Hepatocyte (in vitro differentiated cells): ENCODE measurements at regions not wholly inside any gene's neighbourhood (a gene's known extent, or its start where the extent isn't known, plus 50 kb on each side); places are given as distances from the start of the nearest gene placed in this dataset.
"Not testable (repeated sequence)": the region's sequence is repeated elsewhere in the genome, so short reads cannot be mapped to it uniquely, and the experiment has no call there.

Experiments used
- DNase-seq: peaks from one replicate; pipeline ENCODE4 v3.0.0-alpha.2; 2016; ENCODE audit warnings: low spot score
- H2AFZ ChIP-seq: fragments of 200-600 bp; sonication (generic); 2 replicates; pipeline ENCODE4 v1.6.0; 2016; ENCODE audit warnings: antibody characterized with exemption, mild to moderate bottlenecking
- H3K27ac ChIP-seq: fragments of 200-600 bp; sonication (generic); 2 replicates; pipeline ENCODE4 v1.5.1; 2016; ENCODE audit warnings: mild to moderate bottlenecking
- H3K27me3 ChIP-seq: fragments of 200-600 bp; sonication (generic); 2 replicates; pipeline ENCODE4 v1.6.1; 2016
- H3K36me3 ChIP-seq: fragments of 200-600 bp; sonication (generic); replicated peaks from 2 replicates; pipeline ENCODE4 v1.5.1; 2016; ENCODE audit warnings: low read depth; ENCODE audit not compliant: insufficient read depth
- H3K4me1 ChIP-seq: fragments of 200-600 bp; sonication (generic); 2 replicates; pipeline ENCODE4 v1.5.1; 2016; ENCODE audit warnings: mild to moderate bottlenecking, moderate library complexity; ENCODE audit not compliant: insufficient read depth
- H3K4me2 ChIP-seq: fragments of 200-600 bp; sonication (generic); 2 replicates; pipeline ENCODE4 v1.6.0; 2016
- H3K4me3 ChIP-seq: fragments of 200-600 bp; sonication (generic); 2 replicates; pipeline ENCODE4 v1.5.1; 2016; ENCODE audit warnings: mild to moderate bottlenecking
- H3K79me2 ChIP-seq: fragments of 200-600 bp; sonication (generic); 2 replicates; pipeline ENCODE4 v1.6.0; 2017; ENCODE audit warnings: mild to moderate bottlenecking
- H3K9me2 ChIP-seq: fragments of 200-600 bp; sonication (generic); replicated peaks from 2 replicates; pipeline ENCODE4 v1.6.0; 2017; ENCODE audit warnings: mild to moderate bottlenecking; ENCODE audit not compliant: insufficient read depth
- H3K9me3 ChIP-seq: fragments of 200-600 bp; sonication (generic); 2 replicates; pipeline ENCODE4 v1.5.1; 2016; ENCODE audit warnings: low read depth, mild to moderate bottlenecking
- H4K20me1 ChIP-seq: fragments of 200-600 bp; sonication (generic); 2 replicates; pipeline ENCODE4 v1.6.0; 2016; ENCODE audit warnings: mild to moderate bottlenecking; ENCODE audit not compliant: insufficient read depth, poor library complexity, severe bottlenecking
- EZH2 ChIP-seq: fragments of 200-600 bp; sonication (generic); IDR thresholded peaks from 2 replicates; pipeline ENCODE4 v1.6.1; 2016; ENCODE audit warnings: antibody characterized with exemption, mild to moderate bottlenecking, borderline replicate concordance
- EZH2phosphoT487 ChIP-seq: fragments of 200-600 bp; sonication (generic); IDR thresholded peaks from one replicate; pipeline ENCODE4 v1.6.1; 2018; ENCODE audit warnings: antibody characterized with exemption, mild to moderate bottlenecking, low read depth, moderate library complexity; ENCODE audit not compliant: unreplicated experiment, severe bottlenecking
- WGBS: methylation state at CpG from one replicate; pipeline ENCODE4 v1.1.6; 2016; ENCODE audit warnings: low lambda C conversion rate; ENCODE audit errors: missing lambda C conversion rate; 5-methylcytosine and 5-hydroxymethylcytosine counted together
- TF ChIP-seq, protein P1 (sequence below): fragments of 200-600 bp; sonication (generic); IDR thresholded peaks from 2 replicates; pipeline ENCODE4 v1.5.1; 2016; ENCODE audit warnings: antibody characterized with exemption, mild to moderate bottlenecking; ENCODE audit not compliant: poor library complexity

DNA sequence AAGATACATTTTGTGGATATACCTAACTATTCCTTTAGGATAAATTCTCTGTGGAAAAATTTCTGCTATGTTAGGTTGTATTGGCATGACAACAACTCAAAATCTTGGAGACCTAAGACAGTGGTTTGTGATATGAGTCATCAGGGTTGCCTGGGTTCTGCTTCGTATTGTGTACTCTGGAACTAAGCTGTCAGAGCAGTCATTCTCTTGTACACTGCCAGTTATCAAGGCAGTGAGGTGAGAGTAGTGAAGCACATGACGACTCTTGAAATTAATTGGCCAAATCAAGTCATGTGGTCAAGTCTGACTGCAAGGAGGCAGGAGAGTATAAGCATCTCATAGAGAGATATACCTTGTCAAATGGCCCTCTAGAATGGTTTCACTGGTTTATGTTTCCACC is 104.4 kb downstream of the FANCF start:
- H2AFZ ChIP-seq = no peak overlapping the region
- H3K27ac ChIP-seq = no peak overlapping the region
- no peaks in the 10 kb centered on the region for H3K4me1 ChIP-seq
- TF ChIP-seq EZH2 (no peak), EZH2phosphoT487 (no peak)
- TF ChIP-seq, protein P1, sequence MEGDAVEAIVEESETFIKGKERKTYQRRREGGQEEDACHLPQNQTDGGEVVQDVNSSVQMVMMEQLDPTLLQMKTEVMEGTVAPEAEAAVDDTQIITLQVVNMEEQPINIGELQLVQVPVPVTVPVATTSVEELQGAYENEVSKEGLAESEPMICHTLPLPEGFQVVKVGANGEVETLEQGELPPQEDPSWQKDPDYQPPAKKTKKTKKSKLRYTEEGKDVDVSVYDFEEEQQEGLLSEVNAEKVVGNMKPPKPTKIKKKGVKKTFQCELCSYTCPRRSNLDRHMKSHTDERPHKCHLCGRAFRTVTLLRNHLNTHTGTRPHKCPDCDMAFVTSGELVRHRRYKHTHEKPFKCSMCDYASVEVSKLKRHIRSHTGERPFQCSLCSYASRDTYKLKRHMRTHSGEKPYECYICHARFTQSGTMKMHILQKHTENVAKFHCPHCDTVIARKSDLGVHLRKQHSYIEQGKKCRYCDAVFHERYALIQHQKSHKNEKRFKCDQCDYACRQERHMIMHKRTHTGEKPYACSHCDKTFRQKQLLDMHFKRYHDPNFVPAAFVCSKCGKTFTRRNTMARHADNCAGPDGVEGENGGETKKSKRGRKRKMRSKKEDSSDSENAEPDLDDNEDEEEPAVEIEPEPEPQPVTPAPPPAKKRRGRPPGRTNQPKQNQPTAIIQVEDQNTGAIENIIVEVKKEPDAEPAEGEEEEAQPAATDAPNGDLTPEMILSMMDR = no peak
- H3K4me3 ChIP-seq = no peak overlapping the region
- H3K79me2 ChIP-seq = no peaks in the 10 kb centered on the region
- H4K20me1 ChIP-seq = no peaks in the 10 kb centered on the region
- H3K36me3 ChIP-seq = no peaks in the 10 kb centered on the region
- H3K4me2 ChIP-seq = no peak overlapping the region
- no peaks in the 10 kb centered on the region for H3K9me2 ChIP-seq
- DNase-seq = peak; percentile 69
- no peaks in the 10 kb centered on the region for H3K9me3 ChIP-seq
- 44% methylated on average over 2 of the region's 2 CpGs for WGBS
- no peaks in the 10 kb centered on the region for H3K27me3 ChIP-seq

DNA sequence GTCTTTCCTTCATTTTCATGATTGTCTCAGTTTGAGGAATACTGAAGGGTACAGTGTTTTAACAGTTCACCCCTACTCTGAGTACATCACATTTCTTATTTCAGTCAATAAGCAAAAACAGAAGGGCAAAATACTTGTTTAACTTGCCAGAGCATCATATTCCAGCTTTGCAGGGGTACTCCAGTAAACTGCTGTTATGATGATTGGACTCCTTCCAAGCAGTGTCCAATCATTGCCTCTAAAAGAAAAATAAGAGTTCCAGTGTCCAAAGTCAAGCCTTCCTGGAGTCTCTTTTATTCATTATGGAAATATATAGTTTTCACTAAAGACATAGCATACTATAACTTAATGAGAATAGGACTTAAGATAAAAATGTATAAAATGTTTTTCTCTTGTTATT is 105.1 kb downstream of the FANCF start:
- no peak overlapping the region for H3K4me2 ChIP-seq
- H4K20me1 ChIP-seq = no peaks in the 10 kb centered on the region
- H3K27me3 ChIP-seq = no peaks in the 10 kb centered on the region
- no peak overlapping the region for H2AFZ ChIP-seq
- H3K4me3 ChIP-seq = no peak overlapping the region
- H3K79me2 ChIP-seq = no peaks in the 10 kb centered on the region
- H3K9me3 ChIP-seq = no peaks in the 10 kb centered on the region
- no peak overlapping the region for H3K27ac ChIP-seq
- DNase-seq = no peak
- TF ChIP-seq EZH2phosphoT487 (no peak), EZH2 (no peak)
- TF ChIP-seq, protein P1 = no peak
- H3K4me1 ChIP-seq = no peaks in the 10 kb centered on the region
- no peaks in the 10 kb centered on the region for H3K36me3 ChIP-seq
- H3K9me2 ChIP-seq = no peaks in the 10 kb centered on the region

- not testable (repeated sequence) for H3K4me3 ChIP-seq, H3K27ac ChIP-seq, H3K9me3 ChIP-seq, H3K79me2 ChIP-seq, DNase-seq, H4K20me1 ChIP-seq, H3K27me3 ChIP-seq, H3K4me1 ChIP-seq, H2AFZ ChIP-seq, H3K36me3 ChIP-seq, H3K9me2 ChIP-seq, H3K4me2 ChIP-seq
- WGBS = 98% methylated on average over 2 of the region's 2 CpGs
Observed at GRCh38 chr11:22518344-22518743, 107.3 kb downstream of the FANCF start.

- H3K4me2 ChIP-seq = no peak overlapping the region
- WGBS = 81% methylated on average over 5 of the region's 5 CpGs
Observed at GRCh38 chr11:22516111-22516510, 109.5 kb downstream of the FANCF start.

More at GRCh38 chr11:22516111-22516510, 109.5 kb downstream of the FANCF start:
- Histone ChIP-seq H3K27me3 (no peaks in the 10 kb centered on the region), H3K4me3 (no peak overlapping the region), H2AFZ (no peak overlapping the region), H3K4me1 (peaks cover 2% of the 10 kb centered on the region), H3K27ac (no peak overlapping the region), H3K79me2 (no peaks in the 10 kb centered on the region), H3K9me3 (no peaks in the 10 kb centered on the region), H3K36me3 (no peaks in the 10 kb centered on the region), H3K9me2 (no peaks in the 10 kb centered on the region), H4K20me1 (no peaks in the 10 kb centered on the region)
- TF ChIP-seq EZH2phosphoT487 (no peak), EZH2 (no peak)
- TF ChIP-seq, protein P1 = no peak
- DNase-seq = no peak
